ENCODE measurements at regions not wholly inside any gene's neighbourhood (a gene's known extent, or its start where the extent isn't known, plus 50 kb on each side); places are given as distances from the start of the nearest gene placed in this dataset.

- TF ChIP-seq CTCF (IDR thresholded peaks at IDR 0.05) (no peak), POLR2AphosphoS5 (IDR thresholded peaks at IDR 0.05) (no peak)
Measured at GRCh38 chr18:1177232-1177631, 272.6 kb downstream of the ADCYAP1 start.

Measured in stomach (tissue), 4 donors.